ENCODE measurements at regions not wholly inside any gene's neighbourhood (a gene's known extent, or its start where the extent isn't known, plus 50 kb on each side); places are given as distances from the start of the nearest gene placed in this dataset.

GRCh38 chr13:34078334-34078999, 260.5 kb downstream of the RFC3 start:
- no peaks in the 10 kb centered on the region for H3K9me1 ChIP-seq (ENCODE audit: insufficient read depth, low read length)
- H3K4me3 ChIP-seq (ENCODE audit: insufficient read depth, low read depth, low read length): no peak overlapping the region
- no peaks in the 10 kb centered on the region for H3K36me3 ChIP-seq (ENCODE audit: control insufficient read depth, insufficient read depth, low read length)
- DNase-seq: no peak
- H4K20me1 ChIP-seq (ENCODE audit: insufficient read depth, low read length): no peaks in the 10 kb centered on the region
- TF ChIP-seq MAZ (IDR thresholded peaks at IDR 0.05; ENCODE audit: borderline replicate concordance, low read depth, low read length) (no peak), NFE2L2 (IDR thresholded peaks at IDR 0.05; ENCODE audit: low read depth, low read length) (no peak), RCOR1 (IDR thresholded peaks at IDR 0.05; ENCODE audit: insufficient replicate concordance, low read length) (no peak), BHLHE40 (IDR thresholded peaks at IDR 0.05; ENCODE audit: low read depth, low read length) (no peak), CHD1 (IDR thresholded peaks at IDR 0.05; ENCODE audit: low read depth, low read length) (no peak), MXI1 (IDR thresholded peaks at IDR 0.05; ENCODE audit: borderline replicate concordance, low read depth, low read length) (no peak), MAFK (IDR thresholded peaks at IDR 0.05; ENCODE audit: low read depth, low read length) (no peak), POLR2A (IDR thresholded peaks at IDR 0.05; ENCODE audit: low read depth, low read length) (no peak), CEBPB (IDR thresholded peaks at IDR 0.05; ENCODE audit: low read depth, low read length) (no peak), ELK1 (IDR thresholded peaks at IDR 0.05; ENCODE audit: borderline replicate concordance, low read depth, low read length) (no peak), SMC3 (IDR thresholded peaks at IDR 0.05; ENCODE audit: low read depth, low read length) (no peak), FOS (IDR thresholded peaks at IDR 0.05; ENCODE audit: low read depth, low read length) (no peak), RFX5 (IDR thresholded peaks at IDR 0.05; ENCODE audit: low read depth, low read length) (no peak), RAD21 (IDR thresholded peaks at IDR 0.05; ENCODE audit: low read length) (no peak), CTCF (conservative IDR thresholded peaks at IDR 0.05; ENCODE audit: low read depth, low read length) (no peak)
- TF ChIP-seq, protein P1, sequence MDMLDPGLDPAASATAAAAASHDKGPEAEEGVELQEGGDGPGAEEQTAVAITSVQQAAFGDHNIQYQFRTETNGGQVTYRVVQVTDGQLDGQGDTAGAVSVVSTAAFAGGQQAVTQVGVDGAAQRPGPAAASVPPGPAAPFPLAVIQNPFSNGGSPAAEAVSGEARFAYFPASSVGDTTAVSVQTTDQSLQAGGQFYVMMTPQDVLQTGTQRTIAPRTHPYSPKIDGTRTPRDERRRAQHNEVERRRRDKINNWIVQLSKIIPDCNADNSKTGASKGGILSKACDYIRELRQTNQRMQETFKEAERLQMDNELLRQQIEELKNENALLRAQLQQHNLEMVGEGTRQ (IDR thresholded peaks at IDR 0.05; ENCODE audit: low read depth, low read length): no peak
- CTCF ChIA-PET: no interaction called here
- H3K56ac ChIP-seq (ENCODE audit: extremely low read depth, insufficient read depth, low read length): no peak overlapping the region
- intact Hi-C loops (cut with micrococcal nuclease): no loop called here
- no peak overlapping the region for H2BK120ac ChIP-seq (ENCODE audit: low read depth, low read length)
- H2AK5ac ChIP-seq (ENCODE audit: low read depth, low read length): no peak overlapping the region
- H3K4me2 ChIP-seq (ENCODE audit: low read depth, low read length): no peak overlapping the region
- H2AFZ ChIP-seq (replicated peaks; ENCODE audit: low read length, poor library complexity): no peak overlapping the region
- H2BK5ac ChIP-seq (ENCODE audit: low read depth, low read length, poor library complexity, severe bottlenecking): peak overlapping the region; percentile 67
- H4K8ac ChIP-seq (ENCODE audit: low read depth in 2 of 2, low read length in 2 of 2): no peak overlapping the region
- H3K4me1 ChIP-seq (ENCODE audit: control insufficient read depth, insufficient read depth, low read length): peaks cover 2% of the 10 kb centered on the region; the same call in 1 of the 2 replicates
- BruUV-seq (replicated peaks): no TSS peak
- no peak overlapping the region for H2BK20ac ChIP-seq (ENCODE audit: low read depth, low read length)
- no peak for ATAC-seq (ENCODE audit: low read depth)
- H4K5ac ChIP-seq (ENCODE audit: low read depth, low read length): no peak overlapping the region
- H3K27ac ChIP-seq (ENCODE audit: insufficient read depth, low read length): no peak overlapping the region
- H3K79me1 ChIP-seq (ENCODE audit: low read depth in 1 of 2, low read length in 2 of 2): no peaks in the 10 kb centered on the region
- no peaks in the 10 kb centered on the region for H3K27me3 ChIP-seq (ENCODE audit: control insufficient read depth, insufficient read depth, low read length)
- in situ Hi-C loops (cut with MboI; ENCODE audit: low sequenced_read_pairs): no loop called here
- H4K91ac ChIP-seq (ENCODE audit: insufficient read depth, low read depth, low read length): no peak overlapping the region
- H3K18ac ChIP-seq (ENCODE audit: low read depth, low read length): no peak overlapping the region
- dilution Hi-C loops (cut with HindIII; ENCODE audit: low sequenced_read_pairs, unreplicated experiment): no loop called here
- H2BK15ac ChIP-seq (ENCODE audit: low read depth, low read length): no peak overlapping the region
- H3K4ac ChIP-seq (ENCODE audit: low read depth, low read length): no peak overlapping the region
- no peak overlapping the region for H3K14ac ChIP-seq (replicated peaks; ENCODE audit: low read depth, low read length)
- no peak overlapping the region for H3K9ac ChIP-seq (ENCODE audit: low read depth, low read length)
- no peaks in the 10 kb centered on the region for H3K9me3 ChIP-seq (ENCODE audit: control insufficient read depth, insufficient read depth, low read length)
- no peak overlapping the region for H2AK9ac ChIP-seq (replicated peaks; ENCODE audit: low read depth, low read length, poor library complexity)
- POLR2A ChIA-PET (ENCODE audit: unreplicated experiment): no interaction called here
- WGBS, 2 experiments (ENCODE audit: extremely low coverage in 2 of 2, insufficient read length in 1 of 2): 52% methylated on average over 2 of the region's 2 CpGs; no CpG with 5 or more reads in 1 of the 2 experiments
- H3K23ac ChIP-seq (ENCODE audit: low read depth, low read length): no peak overlapping the region

Measured in IMR-90 (cell line).